AG09309 (cell line): ENCODE measurements at regions not wholly inside any gene's neighbourhood (a gene's known extent, or its start where the extent isn't known, plus 50 kb on each side); places are given as distances from the start of the nearest gene placed in this dataset.

ENCODE experiments used
- DNase-seq: peaks from one replicate; pipeline ENCODE4 v3.0.0-alpha.2; 2010; ENCODE audit warnings: low read depth
- H3K4me3 ChIP-seq: 2 replicates; pipeline ENCODE4 v1.5.1; 2011; ENCODE audit warnings: mild to moderate bottlenecking, low read depth, low read length, moderate library complexity; ENCODE audit not compliant: control insufficient read depth
- CTCF ChIP-seq: IDR thresholded peaks from 2 replicates; pipeline ENCODE4 v1.5.1; 2011; ENCODE audit warnings: mild to moderate bottlenecking, low read depth, low read length, inconsistent platforms; ENCODE audit not compliant: insufficient read depth, control insufficient read depth; ENCODE audit errors: missing control alignments

GRCh38 chr6:219019-219570, 73.2 kb upstream of the DUSP22 start:
- no peak for TF ChIP-seq CTCF
- no peak overlapping the region for H3K4me3 ChIP-seq
- no peak for DNase-seq

GRCh38 chr6:219641-220198, 72.6 kb upstream of the DUSP22 start:
- no peak for DNase-seq
- no peak overlapping the region for H3K4me3 ChIP-seq
- TF ChIP-seq CTCF: no peak

GRCh38 chr6:220312-220711, 72.0 kb upstream of the DUSP22 start:
- no peak for DNase-seq
- TF ChIP-seq CTCF: no peak
- no peak overlapping the region for H3K4me3 ChIP-seq

GRCh38 chr6:220721-221475, 71.4 kb upstream of the DUSP22 start:
- no peak for DNase-seq
- no peak overlapping the region for H3K4me3 ChIP-seq
- no peak for TF ChIP-seq CTCF

- DNase-seq: no peak
- H3K4me3 ChIP-seq: no peak overlapping the region
- TF ChIP-seq CTCF: no peak
Observed at GRCh38 chr6:221531-222349, 70.5 kb upstream of the DUSP22 start.

- no peak for DNase-seq
- no peak for TF ChIP-seq CTCF
- no peak overlapping the region for H3K4me3 ChIP-seq
Observed at GRCh38 chr6:222468-222867, 69.8 kb upstream of the DUSP22 start.
